NB4 (cell line): ENCODE measurements at regions not wholly inside any gene's neighbourhood (a gene's known extent, or its start where the extent isn't known, plus 50 kb on each side); places are given as distances from the start of the nearest gene placed in this dataset.

ENCODE experiments used
- MYC ChIP-seq: IDR thresholded peaks from 2 replicates; pipeline ENCODE4 v1.6.1; 2011; ENCODE audit warnings: low read depth, low read length
- POLR2A ChIP-seq: IDR thresholded peaks from 2 replicates; pipeline ENCODE4 v1.6.1; 2011; ENCODE audit warnings: mild to moderate bottlenecking; ENCODE audit not compliant: insufficient read length; ENCODE audit errors: extremely low read depth
- TF ChIP-seq, protein P1 (sequence below): IDR thresholded peaks from one replicate; pipeline ENCODE4 v1.5.1; 2012; ENCODE audit warnings: low read depth, low read length
- TF ChIP-seq, protein P2 (sequence below): IDR thresholded peaks from 2 replicates; pipeline ENCODE4 v1.6.1; 2011; ENCODE audit warnings: low read depth, low read length

DNA sequence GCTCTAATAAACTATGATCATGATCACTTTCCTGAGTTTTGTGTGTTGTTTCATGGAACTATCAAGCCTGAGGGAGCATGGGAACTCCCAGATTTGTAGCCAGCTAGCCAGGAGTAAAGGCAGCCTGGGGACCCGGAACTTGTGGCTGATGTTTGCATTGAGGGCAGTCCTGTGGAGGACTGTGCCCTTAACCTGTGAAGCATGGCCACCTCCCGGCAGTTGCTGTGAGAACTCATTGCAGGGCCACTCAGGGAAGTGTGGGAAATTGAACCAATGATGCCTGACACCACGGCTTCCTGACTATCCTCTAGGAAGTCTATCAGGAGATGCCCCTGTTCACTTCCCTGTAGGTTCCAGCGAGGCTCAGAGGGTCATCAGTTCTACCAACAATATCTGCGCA lies 250.6 kb downstream of the DAD1 start:
- TF ChIP-seq, protein P1, sequence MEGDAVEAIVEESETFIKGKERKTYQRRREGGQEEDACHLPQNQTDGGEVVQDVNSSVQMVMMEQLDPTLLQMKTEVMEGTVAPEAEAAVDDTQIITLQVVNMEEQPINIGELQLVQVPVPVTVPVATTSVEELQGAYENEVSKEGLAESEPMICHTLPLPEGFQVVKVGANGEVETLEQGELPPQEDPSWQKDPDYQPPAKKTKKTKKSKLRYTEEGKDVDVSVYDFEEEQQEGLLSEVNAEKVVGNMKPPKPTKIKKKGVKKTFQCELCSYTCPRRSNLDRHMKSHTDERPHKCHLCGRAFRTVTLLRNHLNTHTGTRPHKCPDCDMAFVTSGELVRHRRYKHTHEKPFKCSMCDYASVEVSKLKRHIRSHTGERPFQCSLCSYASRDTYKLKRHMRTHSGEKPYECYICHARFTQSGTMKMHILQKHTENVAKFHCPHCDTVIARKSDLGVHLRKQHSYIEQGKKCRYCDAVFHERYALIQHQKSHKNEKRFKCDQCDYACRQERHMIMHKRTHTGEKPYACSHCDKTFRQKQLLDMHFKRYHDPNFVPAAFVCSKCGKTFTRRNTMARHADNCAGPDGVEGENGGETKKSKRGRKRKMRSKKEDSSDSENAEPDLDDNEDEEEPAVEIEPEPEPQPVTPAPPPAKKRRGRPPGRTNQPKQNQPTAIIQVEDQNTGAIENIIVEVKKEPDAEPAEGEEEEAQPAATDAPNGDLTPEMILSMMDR, result no peak
- TF ChIP-seq POLR2A (no peak), MYC (no peak)
- TF ChIP-seq, protein P2, sequence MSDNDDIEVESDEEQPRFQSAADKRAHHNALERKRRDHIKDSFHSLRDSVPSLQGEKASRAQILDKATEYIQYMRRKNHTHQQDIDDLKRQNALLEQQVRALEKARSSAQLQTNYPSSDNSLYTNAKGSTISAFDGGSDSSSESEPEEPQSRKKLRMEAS, result no peak
